Heart right ventricle (tissue), 16 donors: ENCODE measurements at regions not wholly inside any gene's neighbourhood (a gene's known extent, or its start where the extent isn't known, plus 50 kb on each side); places are given as distances from the start of the nearest gene placed in this dataset.

Source experiments
- ATAC-seq, 8 donors: fragments of 200-7000 bp; cut with Tn5 transposase; one replicate each; pipeline ENCODE4 v1.9.1; 2020; ENCODE audit warnings: mild to moderate bottlenecking in 8 of 8, moderate library complexity in 8 of 8, moderate number of reproducible peaks in 1 of 8
- DNase-seq, 2 donors: peaks; one replicate each; pipeline ENCODE4 v3.0.0-alpha.2; 2020
- H3K27ac ChIP-seq, 10 donors: fragments of 200-600 bp; sonication (generic) in 2 of 10; one replicate each; pipeline versions ENCODE4 v1.5.0 to v1.8.0; 2020 to 2022; ENCODE audit warnings: mild to moderate bottlenecking in 3 of 10
- H3K27me3 ChIP-seq, 7 donors: fragments of 200-600 bp; one replicate each; pipeline ENCODE4 v1.8.0; 2021 to 2022; ENCODE audit warnings: mild to moderate bottlenecking in 2 of 7
- H3K36me3 ChIP-seq, 9 donors: fragments of 200-600 bp; sonication (generic) in 1 of 9; one replicate each; pipeline versions ENCODE4 v1.5.0 to v1.8.0; 2020 to 2022; ENCODE audit warnings: mild to moderate bottlenecking in 2 of 9
- H3K4me1 ChIP-seq, 9 donors: fragments of 200-600 bp; sonication (generic) in 1 of 9; one replicate each; pipeline versions ENCODE4 v1.5.0 to v1.8.0; 2020 to 2022; ENCODE audit warnings: mild to moderate bottlenecking in 4 of 9
- H3K4me3 ChIP-seq, 10 donors: fragments of 200-600 bp; sonication (generic) in 2 of 10; one replicate each; pipeline versions ENCODE4 v1.5.0 to v1.8.0; 2020 to 2022; ENCODE audit warnings: mild to moderate bottlenecking in 7 of 10, moderate library complexity in 2 of 10
- H3K9me3 ChIP-seq, 11 donors: fragments of 200-600 bp in 10 of 11; sonication (generic) in 2 of 11; one replicate each; pipeline versions ENCODE4 v1.5.0 to v1.8.0; 2013 to 2022; ENCODE audit warnings: mild to moderate bottlenecking in 2 of 11, control low read depth in 1 of 11, moderate library complexity in 1 of 11
- WGBS, 2 donors: extraction: QIAGEN DNeasy Blood & Tissue Kit; methylation state at CpG; one replicate each; pipeline ENCODE4 v1.1.7; 2013; ENCODE audit warnings: inconsistent platforms in 1 of 2; 5-methylcytosine and 5-hydroxymethylcytosine counted together
- intact Hi-C, 10 donors: fragments of 100-400 bp; cut with DNase I; formaldehyde crosslinking; loops; one replicate each; pipeline versions ENCODE4 v1.11.1 to v1.14.2; 2022
- TF ChIP-seq, protein P1 (sequence below), 9 donors: fragments of 200-600 bp; sonication (generic) in 2 of 9; IDR thresholded peaks; one replicate each; pipeline versions ENCODE4 v1.5.0 to v1.8.0; 2021 to 2022; ENCODE audit warnings: antibody characterized with exemption in 9 of 9, mild to moderate bottlenecking in 5 of 9, moderate library complexity in 1 of 9
- donor health status: Arrhythmogenic right ventricular cardiomyopathy.
- donor health status: ischemic (EF 13 %, LVEDD 7.1; RV severe dilation, severe dysfunction).
- donor health status: healthy with polysubstance abuse.
- donor health status: DM: no; HTN: yes; CAD: no.
- donor health status: DM: no; HTN: no; CAD: no.
- donor health status: ischemic (EF 25% LVEDD 6.9; RV normal size, moderate dysfunction).
- donor health status: ischemic (EF 25% LVEDD 5.7; RV mildly dilated, moderate dysfunction).
- donor health status: healthy.
- donor health status: DM: yes; HTN: yes; CAD: no.
- donor health status: Ischemic cardiomyopathy.
- donor health status: ischemic (EF 35%, LVEDD 5.7; RV mildly dilated, moderate dysfunction).
- donor health status: nonischemic (EF 11% LVEDD 7.7; RV severe dilation, severe dysfunction).
- donor health status: DM: yes; HTN: yes; CAD: no.
- donor health status: PGD.
- donor health status: ischemic (EF 29% LVEDD 5.4; RV normal size, mild dysfunction).
- donor health status: nonischemic (EF 23%, LVEDD 6.1; RV moderate dilation, normal function).

DNA sequence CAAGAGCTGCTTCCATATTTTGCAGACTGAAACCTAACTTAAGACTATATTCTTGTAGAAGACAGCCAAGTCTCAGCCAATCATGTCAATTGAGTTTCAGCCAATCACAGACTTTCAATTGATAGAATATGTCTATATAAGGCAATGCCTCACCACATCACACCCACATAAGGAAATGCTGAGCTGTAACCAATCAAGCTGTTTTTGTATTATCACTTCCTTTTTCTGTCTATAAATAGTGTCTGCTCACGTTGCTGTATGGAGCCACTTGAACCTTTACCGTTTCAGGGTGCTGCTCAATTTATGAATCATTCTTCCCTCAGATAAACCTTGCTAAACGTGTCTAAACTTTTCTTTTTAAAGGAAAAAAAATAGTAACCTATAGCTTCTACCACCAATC is 1554.4 kb upstream of the LRRTM1 start:
- H3K4me3 ChIP-seq: no peak overlapping the region
- no peaks in the 10 kb centered on the region for H3K36me3 ChIP-seq
- DNase-seq (no peak), ATAC-seq (no peak)
- H3K27me3 ChIP-seq: no peaks in the 10 kb centered on the region
- WGBS, 2 donors: 25 to 26% methylated on average over 3 of the region's 3 CpGs
- TF ChIP-seq, protein P1, sequence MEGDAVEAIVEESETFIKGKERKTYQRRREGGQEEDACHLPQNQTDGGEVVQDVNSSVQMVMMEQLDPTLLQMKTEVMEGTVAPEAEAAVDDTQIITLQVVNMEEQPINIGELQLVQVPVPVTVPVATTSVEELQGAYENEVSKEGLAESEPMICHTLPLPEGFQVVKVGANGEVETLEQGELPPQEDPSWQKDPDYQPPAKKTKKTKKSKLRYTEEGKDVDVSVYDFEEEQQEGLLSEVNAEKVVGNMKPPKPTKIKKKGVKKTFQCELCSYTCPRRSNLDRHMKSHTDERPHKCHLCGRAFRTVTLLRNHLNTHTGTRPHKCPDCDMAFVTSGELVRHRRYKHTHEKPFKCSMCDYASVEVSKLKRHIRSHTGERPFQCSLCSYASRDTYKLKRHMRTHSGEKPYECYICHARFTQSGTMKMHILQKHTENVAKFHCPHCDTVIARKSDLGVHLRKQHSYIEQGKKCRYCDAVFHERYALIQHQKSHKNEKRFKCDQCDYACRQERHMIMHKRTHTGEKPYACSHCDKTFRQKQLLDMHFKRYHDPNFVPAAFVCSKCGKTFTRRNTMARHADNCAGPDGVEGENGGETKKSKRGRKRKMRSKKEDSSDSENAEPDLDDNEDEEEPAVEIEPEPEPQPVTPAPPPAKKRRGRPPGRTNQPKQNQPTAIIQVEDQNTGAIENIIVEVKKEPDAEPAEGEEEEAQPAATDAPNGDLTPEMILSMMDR (IDR thresholded peaks at IDR 0.05): no peak
- peaks cover 0 to 10% (median 0%) of the 10 kb centered on the region in 11 donors for H3K9me3 ChIP-seq
- intact Hi-C loops: no loop called here
- no peak overlapping the region for H3K27ac ChIP-seq
- H3K4me1 ChIP-seq: no peaks in the 10 kb centered on the region

DNA sequence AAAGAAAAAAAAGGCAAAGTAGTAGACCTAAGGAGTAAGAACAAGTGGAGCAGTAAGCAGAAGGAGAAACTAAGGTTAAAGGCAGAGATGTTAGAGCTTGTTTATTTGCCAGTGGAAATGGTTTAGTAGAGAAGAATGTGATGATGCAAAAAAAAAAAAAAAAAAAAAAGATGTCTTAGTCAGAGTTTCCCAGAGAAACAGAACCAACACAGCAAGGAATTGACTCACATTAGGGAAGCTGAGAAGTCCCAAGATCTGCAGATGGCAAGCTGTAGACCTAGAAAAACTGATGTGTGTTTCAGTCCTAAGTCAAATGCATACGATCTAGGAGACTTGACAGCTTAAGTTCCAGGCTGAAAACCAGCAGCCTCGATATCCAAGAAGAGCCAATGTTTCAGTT is 1548.8 kb upstream of the LRRTM1 start:
- H3K9me3 ChIP-seq: peaks cover 0 to 7% (median 0%) of the 10 kb centered on the region in 11 donors

DNA sequence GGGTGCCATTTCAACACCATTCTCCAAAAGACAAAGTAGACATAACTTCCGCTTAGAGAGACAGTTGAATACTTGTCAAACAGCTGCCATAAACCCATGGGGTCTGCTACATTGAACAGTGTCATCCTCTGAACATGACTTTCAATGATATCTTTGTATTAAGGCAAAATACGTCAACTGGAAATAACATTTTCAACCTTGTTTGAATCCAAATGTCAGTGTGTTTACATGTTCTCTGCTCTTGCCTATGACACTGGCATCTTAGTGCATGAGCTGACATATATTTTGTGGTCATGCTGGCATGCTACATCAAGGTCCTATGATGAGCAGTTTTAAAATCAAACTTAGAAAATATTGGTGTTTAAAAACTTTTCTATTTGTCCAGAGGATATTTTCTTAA is 1548.1 kb upstream of the LRRTM1 start:
- intact Hi-C loops: no loop called here
- no peak for ATAC-seq
- Histone ChIP-seq H3K4me1 (no peaks in the 10 kb centered on the region), H3K36me3 (no peaks in the 10 kb centered on the region), H3K27ac (no peak overlapping the region), H3K27me3 (no peaks in the 10 kb centered on the region), H3K9me3 (peaks cover 0 to 7% (median 0%) of the 10 kb centered on the region in 11 donors), H3K4me3 (no peak overlapping the region)
- no peak for DNase-seq
- WGBS, 2 donors: 91 to 94% methylated on average over 2 of the region's 2 CpGs
- TF ChIP-seq, protein P1 (IDR thresholded peaks at IDR 0.05): no peak

More for the DNA sequence above, 1548.8 kb upstream of the LRRTM1 start:
- 80 to 89% methylated on average over 2 of the region's 2 CpGs for WGBS, 2 donors
- intact Hi-C loops: no loop called here
- DNase-seq (no peak), ATAC-seq (no peak)
- Histone ChIP-seq H3K4me3 (no peak overlapping the region), H3K27ac (no peak overlapping the region), H3K36me3 (no peaks in the 10 kb centered on the region), H3K27me3 (no peaks in the 10 kb centered on the region), H3K4me1 (no peaks in the 10 kb centered on the region)
- TF ChIP-seq, protein P1 (IDR thresholded peaks at IDR 0.05): no peak

DNA sequence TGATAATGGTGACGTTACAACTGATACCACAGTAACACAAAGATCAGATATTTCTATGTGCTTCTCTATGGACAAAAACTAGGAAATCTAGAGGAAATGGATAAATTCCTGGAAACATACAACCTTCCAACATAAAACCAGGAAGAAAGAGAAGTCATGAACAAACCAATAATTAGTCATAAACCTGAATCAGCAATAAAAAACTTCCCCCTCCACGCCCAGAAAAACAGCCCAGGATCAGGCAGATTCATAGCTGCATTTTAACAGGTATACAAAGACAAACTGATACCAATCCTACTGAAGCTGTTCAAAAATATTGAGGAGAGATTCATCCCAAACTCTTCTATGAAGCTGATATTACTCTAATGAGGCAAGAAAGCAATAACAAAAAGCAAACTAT is 1535.2 kb upstream of the LRRTM1 start:
- TF ChIP-seq, protein P1 (IDR thresholded peaks at IDR 0.05): no peak
- intact Hi-C loops: no loop called here
- no peak for ATAC-seq
- H3K9me3 ChIP-seq: peaks cover 0 to 53% (median 0%) of the 10 kb centered on the region in 11 donors
- H3K27me3 ChIP-seq: no peaks in the 10 kb centered on the region
- no peak for DNase-seq
- no peaks in the 10 kb centered on the region for H3K36me3 ChIP-seq
- no peak overlapping the region for H3K27ac ChIP-seq
- 52 to 63% methylated on average over 2 of the region's 2 CpGs for WGBS, 2 donors
- H3K4me3 ChIP-seq: no peak overlapping the region
- no peaks in the 10 kb centered on the region for H3K4me1 ChIP-seq
